OCI-M2 (cell line): ENCODE measurements at regions not wholly inside any gene's neighbourhood (a gene's known extent, or its start where the extent isn't known, plus 50 kb on each side); places are given as distances from the start of the nearest gene placed in this dataset.
A peak's percentile ranks its signal among the peaks of the same experiment; 100 is the strongest.

Source experiments
- DNase-seq: peaks from one replicate; lab custom pipeline; 2025; ENCODE audit not compliant: unreplicated experiment; lab: John Stamatoyannopoulos, UW

GRCh38 chr6:91117550-91117949, 530.7 kb upstream of the MAP3K7 start:
- no peak for DNase-seq

GRCh38 chr6:91114123-91114708, 527.3 kb upstream of the MAP3K7 start:
- no peak for DNase-seq

- DNase-seq: no peak
Observed at GRCh38 chr6:91106083-91106482, 519.2 kb upstream of the MAP3K7 start.

- no peak for DNase-seq
Observed at GRCh38 chr6:91105532-91105931, 518.7 kb upstream of the MAP3K7 start.

GRCh38 chr6:91099479-91099878, 512.6 kb upstream of the MAP3K7 start:
- DNase-seq: no peak

GRCh38 chr6:91098006-91098405, 511.1 kb upstream of the MAP3K7 start:
- DNase-seq: no peak

- no peak for DNase-seq
Observed at GRCh38 chr6:91097364-91097763, 510.5 kb upstream of the MAP3K7 start.

GRCh38 chr6:91094806-91095475, 508.1 kb upstream of the MAP3K7 start:
- no peak for DNase-seq

GRCh38 chr6:91094341-91094740, 507.5 kb upstream of the MAP3K7 start:
- no peak for DNase-seq

GRCh38 chr6:91088976-91089375, 502.1 kb upstream of the MAP3K7 start:
- no peak for DNase-seq

- no peak for DNase-seq
Observed at GRCh38 chr6:91088515-91088914, 501.6 kb upstream of the MAP3K7 start.

GRCh38 chr6:91087908-91088307, 501.0 kb upstream of the MAP3K7 start:
- DNase-seq: no peak

- DNase-seq: no peak
Observed at GRCh38 chr6:91083211-91083610, 496.3 kb upstream of the MAP3K7 start.

- no peak for DNase-seq
Observed at GRCh38 chr6:91082311-91082832, 495.5 kb upstream of the MAP3K7 start.

- peak; percentile 20 for DNase-seq
Observed at GRCh38 chr6:91081452-91082067, 494.7 kb upstream of the MAP3K7 start.

- no peak for DNase-seq
Observed at GRCh38 chr6:91080871-91081270, 494.0 kb upstream of the MAP3K7 start.

GRCh38 chr6:91079969-91080368, 493.1 kb upstream of the MAP3K7 start:
- no peak for DNase-seq

GRCh38 chr6:91075244-91075976, 488.5 kb upstream of the MAP3K7 start:
- DNase-seq: no peak

- DNase-seq: no peak
Observed at GRCh38 chr6:91063362-91063761, 476.5 kb upstream of the MAP3K7 start.

- DNase-seq: no peak
Observed at GRCh38 chr6:91057689-91058088, 470.8 kb upstream of the MAP3K7 start.

GRCh38 chr6:91055959-91056358, 469.1 kb upstream of the MAP3K7 start:
- DNase-seq: no peak
